Keratinocyte (primary cell): ENCODE measurements at regions not wholly inside any gene's neighbourhood (a gene's known extent, or its start where the extent isn't known, plus 50 kb on each side); places are given as distances from the start of the nearest gene placed in this dataset.

Source experiments
- DNase-seq: peaks from one replicate; pipeline ENCODE4 v3.0.0-alpha.2; 2011; ENCODE audit warnings: low read depth, missing footprints, low spot score
- FAIRE-seq: peaks from 2 replicates; lab custom pipeline; 2011; peaks lifted over from hg19 to GRCh38; lab: Jason Lieb, UNC
- H2AFZ ChIP-seq: 2 replicates; pipeline ENCODE4 v1.6.0; 2012; ENCODE audit warnings: low read length, control low read depth, inconsistent platforms; ENCODE audit not compliant: control insufficient read depth
- H3K27ac ChIP-seq: 2 replicates; pipeline ENCODE4 v1.5.1; 2011; ENCODE audit warnings: low read length; ENCODE audit not compliant: control insufficient read depth, insufficient read depth
- H3K27me3 ChIP-seq: 3 replicates; pipeline ENCODE4 v1.6.0; 2011; ENCODE audit warnings: low read length; ENCODE audit not compliant: control insufficient read depth, insufficient read depth; ENCODE audit errors: extremely low read depth
- H3K36me3 ChIP-seq, 2 experiments: 2 replicates in 1 of 2; 3 replicates in 1 of 2; pipeline ENCODE4 v1.5.1; 2011; ENCODE audit warnings: low read length in 2 of 2, mild to moderate bottlenecking in 1 of 2; ENCODE audit not compliant: control insufficient read depth in 2 of 2, insufficient read depth in 2 of 2; ENCODE audit errors: extremely low read depth in 1 of 2
- H3K4me1 ChIP-seq: 3 replicates; pipeline ENCODE4 v1.5.1; 2011; ENCODE audit warnings: low read length; ENCODE audit not compliant: control insufficient read depth, insufficient read depth; ENCODE audit errors: extremely low read depth
- H3K4me2 ChIP-seq: 3 replicates; pipeline ENCODE4 v1.6.0; 2011; ENCODE audit warnings: low read depth, low read length; ENCODE audit not compliant: control insufficient read depth, insufficient read depth; ENCODE audit errors: extremely low read depth
- H3K4me3 ChIP-seq, 3 experiments: fragments of 200-600 bp in 1 of 3; sonication (generic) in 1 of 3; 2 replicates in 2 of 3; 3 replicates in 1 of 3; pipeline ENCODE4 v1.5.1; 2011 to 2016; ENCODE audit warnings: low read length in 3 of 3, mild to moderate bottlenecking in 3 of 3, control low read depth in 2 of 3, inconsistent platforms in 1 of 3, low read depth in 1 of 3, mixed read lengths in 1 of 3, mixed run types in 1 of 3, moderate library complexity in 1 of 3; ENCODE audit not compliant: control insufficient read depth in 2 of 3, insufficient read depth in 2 of 3; ENCODE audit errors: extremely low read depth in 1 of 3
- H3K79me2 ChIP-seq: 2 replicates; pipeline ENCODE4 v1.6.0; 2012; ENCODE audit warnings: low read length; ENCODE audit not compliant: control insufficient read depth, insufficient read depth
- H3K9ac ChIP-seq: 3 replicates; pipeline ENCODE4 v1.6.0; 2011; ENCODE audit warnings: low read length; ENCODE audit not compliant: control insufficient read depth, insufficient read depth; ENCODE audit errors: extremely low read depth
- H3K9me1 ChIP-seq: 3 replicates; pipeline ENCODE4 v1.6.0; 2011; ENCODE audit warnings: low read length; ENCODE audit not compliant: control insufficient read depth, insufficient read depth; ENCODE audit errors: extremely low read depth
- H3K9me3 ChIP-seq: 2 replicates; pipeline ENCODE4 v1.5.1; 2012; ENCODE audit warnings: low read depth, low read length; ENCODE audit not compliant: control insufficient read depth
- H4K20me1 ChIP-seq: 3 replicates; pipeline ENCODE4 v1.6.0; 2011; ENCODE audit warnings: low read length; ENCODE audit not compliant: control insufficient read depth, insufficient read depth; ENCODE audit errors: extremely low read depth
- CTCF ChIP-seq, 3 experiments: IDR thresholded peaks in 1 of 3; conservative IDR thresholded peaks in 1 of 3; optimal IDR thresholded peaks in 1 of 3; 2 replicates in 2 of 3; 3 replicates in 1 of 3; pipeline versions ENCODE3 to v1.5.1; 2011; ENCODE audit warnings: low read length in 3 of 3, mild to moderate bottlenecking in 3 of 3, moderate library complexity in 2 of 3, control low read depth in 1 of 3, inconsistent platforms in 1 of 3; ENCODE audit not compliant: insufficient read depth in 2 of 3; ENCODE audit errors: extremely low read depth in 1 of 3
- EZH2 ChIP-seq: IDR thresholded peaks from one replicate; pipeline ENCODE4 v1.6.1; 2012; ENCODE audit warnings: inconsistent platforms, mild to moderate bottlenecking, low read length, moderate library complexity
- dilution Hi-C: fragments of 300-500 bp; cut with MboI; formaldehyde crosslinking; loops from one replicate; pipeline ENCODE4 v1.7.0; 2020; ENCODE audit warnings: low sequenced_read_pairs; ENCODE audit not compliant: extremely low pct_ligation_motif_present

GRCh38 chrX:120795301-120795700 is 80.4 kb downstream of the CT47B1 start:
- Histone ChIP-seq H3K27ac (no peak overlapping the region), H3K27me3 (no peaks in the 10 kb centered on the region)
- dilution Hi-C loops = no loop called here

GRCh38 chrX:120794525-120794975 is 81.1 kb downstream of the CT47B1 start:
- DNase-seq (no peak), FAIRE-seq (no peak)
- Histone ChIP-seq H3K27ac (no peak overlapping the region), H3K27me3 (no peaks in the 10 kb centered on the region), H2AFZ (no peak overlapping the region), H3K4me2 (no peak overlapping the region), H3K9me1 (no peaks in the 10 kb centered on the region), H3K4me1 (no peaks in the 10 kb centered on the region), H3K4me3 (no peak overlapping the region), H3K36me3 (no peaks in the 10 kb centered on the region), H3K9ac (no peak overlapping the region), H4K20me1 (no peaks in the 10 kb centered on the region), H3K9me3 (no peaks in the 10 kb centered on the region), H3K79me2 (no peaks in the 10 kb centered on the region)
- dilution Hi-C loops = no loop called here
- TF ChIP-seq EZH2 = no peak
- no peak for TF ChIP-seq CTCF (optimal IDR thresholded peaks at IDR 0.05 in 1 of 3, IDR thresholded peaks at IDR 0.05 in 1 of 3, conservative IDR thresholded peaks at IDR 0.05 in 1 of 3; ENCODE audit: extremely low read depth in 1 of 3, insufficient read depth in 2 of 3, low read length in 3 of 3)

More at GRCh38 chrX:120795301-120795700, 80.4 kb downstream of the CT47B1 start:
- H3K4me3 ChIP-seq = no peak overlapping the region
- no peaks in the 10 kb centered on the region for H3K4me1 ChIP-seq
- H3K4me2 ChIP-seq = no peak overlapping the region
- no peaks in the 10 kb centered on the region for H3K79me2 ChIP-seq
- H3K9ac ChIP-seq = no peak overlapping the region
- H3K36me3 ChIP-seq = no peaks in the 10 kb centered on the region
- H3K9me3 ChIP-seq = no peaks in the 10 kb centered on the region
- no peaks in the 10 kb centered on the region for H3K9me1 ChIP-seq
- no peak for TF ChIP-seq CTCF (optimal IDR thresholded peaks at IDR 0.05 in 1 of 3, IDR thresholded peaks at IDR 0.05 in 1 of 3, conservative IDR thresholded peaks at IDR 0.05 in 1 of 3; ENCODE audit: extremely low read depth in 1 of 3, insufficient read depth in 2 of 3, low read length in 3 of 3)
- TF ChIP-seq EZH2 = no peak
- FAIRE-seq (no peak), DNase-seq (no peak)
- H2AFZ ChIP-seq = no peak overlapping the region
- no peaks in the 10 kb centered on the region for H4K20me1 ChIP-seq
